ENCODE measurements at regions not wholly inside any gene's neighbourhood (a gene's known extent, or its start where the extent isn't known, plus 50 kb on each side); places are given as distances from the start of the nearest gene placed in this dataset.

DNA sequence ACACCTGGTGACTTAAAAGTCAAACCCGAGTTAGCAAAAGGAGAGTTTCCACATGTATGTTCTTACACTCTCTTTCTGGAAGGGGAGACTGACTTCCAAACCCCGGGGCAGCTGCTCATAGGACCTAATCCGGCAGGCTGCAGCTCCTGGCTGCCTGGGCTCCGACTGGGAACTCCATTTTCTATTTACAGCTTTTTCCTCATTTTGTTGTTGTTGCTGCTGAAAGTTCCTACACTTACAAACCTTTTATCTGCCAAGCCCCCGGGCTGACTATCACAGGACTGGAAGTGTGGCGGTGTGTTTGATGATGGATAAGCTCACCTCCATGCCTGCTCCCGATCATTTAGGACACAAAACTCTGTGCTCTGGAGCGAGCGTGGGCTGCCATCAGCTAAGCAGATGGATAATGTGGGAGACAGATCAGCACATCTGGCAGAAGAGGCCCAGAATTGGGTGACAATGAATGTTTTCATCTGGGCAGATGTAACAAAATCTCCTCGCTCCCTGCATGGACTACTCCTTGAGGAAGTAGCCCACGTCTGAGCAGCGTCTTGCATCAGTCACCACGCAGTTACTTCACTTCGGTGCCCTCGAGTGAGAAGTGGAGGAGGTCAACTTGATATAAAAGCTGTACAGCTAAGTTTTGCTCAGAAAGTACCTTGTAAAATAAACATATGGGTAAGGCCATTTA, 114.4 kb upstream of the COPS8 start:
- ATAC-seq (no peak), DNase-seq (no peak)
- intact Hi-C loops (cut with DNase I, micrococcal nuclease), result no loop called here
- H3K27me3 Mint-ChIP-seq, result no peaks in the 10 kb centered on the region
- H3K4me1 Mint-ChIP-seq, result peaks cover 36% of the 10 kb centered on the region
- no peak overlapping the region for H3K4me3 Mint-ChIP-seq
- H3K9me3 Mint-ChIP-seq (ENCODE audit: low read depth), result no peaks in the 10 kb centered on the region
- no peak overlapping the region for H3K27ac Mint-ChIP-seq
- no peaks in the 10 kb centered on the region for H3K36me3 Mint-ChIP-seq (ENCODE audit: low read depth)
- ChIA-PET CTCF (interaction anchor here (1.7 kb wide), 1 partner anchor 9 kb away, joined by 5 read pairs; no protein-coding TSS in a partner anchor), POLR2A (interaction anchor here (0.6 kb wide), 1 partner anchor 47 kb away, joined by 3 read pairs; no protein-coding TSS in a partner anchor)

DNA sequence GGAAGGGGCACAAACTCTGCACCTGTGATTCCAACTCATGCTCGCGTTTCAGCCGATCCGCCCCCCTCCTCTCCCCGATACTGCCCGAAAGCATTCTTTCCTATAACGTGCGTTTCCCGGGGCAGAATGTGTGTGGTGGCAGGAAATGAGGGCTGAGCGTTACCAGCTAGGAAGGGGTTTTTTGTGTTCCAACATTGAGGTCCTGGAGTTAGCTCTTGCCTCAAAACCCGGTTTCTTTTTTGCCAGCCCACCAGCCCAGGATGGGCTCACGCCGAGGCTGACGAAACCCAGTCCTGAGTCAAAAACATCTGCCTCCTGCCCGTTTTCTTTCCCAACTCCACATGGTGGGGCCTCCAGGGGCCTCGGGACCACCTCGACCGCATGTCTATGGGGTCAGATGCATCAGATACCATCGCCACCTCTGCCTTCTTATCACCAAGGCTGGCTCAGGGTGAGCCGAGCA, 113.7 kb upstream of the COPS8 start:
- no peaks in the 10 kb centered on the region for H3K9me3 Mint-ChIP-seq (ENCODE audit: low read depth)
- H3K4me3 Mint-ChIP-seq, result no peak overlapping the region
- H3K27me3 Mint-ChIP-seq, result no peaks in the 10 kb centered on the region
- H3K36me3 Mint-ChIP-seq (ENCODE audit: low read depth), result no peaks in the 10 kb centered on the region
- peaks cover 32% of the 10 kb centered on the region for H3K4me1 Mint-ChIP-seq
- ATAC-seq (no peak), DNase-seq (no peak)
- ChIA-PET POLR2A (interaction anchor here (0.6 kb wide), 1 partner anchor 47 kb away, joined by 3 read pairs; no protein-coding TSS in a partner anchor), CTCF (interaction anchor here (1.0 to 1.7 kb wide), 2 partner anchors 8 to 101 kb away, joined by 3 to 5 read pairs; no protein-coding TSS in a partner anchor)
- H3K27ac Mint-ChIP-seq, result no peak overlapping the region
- intact Hi-C loops (cut with DNase I, micrococcal nuclease), result no loop called here

DNA sequence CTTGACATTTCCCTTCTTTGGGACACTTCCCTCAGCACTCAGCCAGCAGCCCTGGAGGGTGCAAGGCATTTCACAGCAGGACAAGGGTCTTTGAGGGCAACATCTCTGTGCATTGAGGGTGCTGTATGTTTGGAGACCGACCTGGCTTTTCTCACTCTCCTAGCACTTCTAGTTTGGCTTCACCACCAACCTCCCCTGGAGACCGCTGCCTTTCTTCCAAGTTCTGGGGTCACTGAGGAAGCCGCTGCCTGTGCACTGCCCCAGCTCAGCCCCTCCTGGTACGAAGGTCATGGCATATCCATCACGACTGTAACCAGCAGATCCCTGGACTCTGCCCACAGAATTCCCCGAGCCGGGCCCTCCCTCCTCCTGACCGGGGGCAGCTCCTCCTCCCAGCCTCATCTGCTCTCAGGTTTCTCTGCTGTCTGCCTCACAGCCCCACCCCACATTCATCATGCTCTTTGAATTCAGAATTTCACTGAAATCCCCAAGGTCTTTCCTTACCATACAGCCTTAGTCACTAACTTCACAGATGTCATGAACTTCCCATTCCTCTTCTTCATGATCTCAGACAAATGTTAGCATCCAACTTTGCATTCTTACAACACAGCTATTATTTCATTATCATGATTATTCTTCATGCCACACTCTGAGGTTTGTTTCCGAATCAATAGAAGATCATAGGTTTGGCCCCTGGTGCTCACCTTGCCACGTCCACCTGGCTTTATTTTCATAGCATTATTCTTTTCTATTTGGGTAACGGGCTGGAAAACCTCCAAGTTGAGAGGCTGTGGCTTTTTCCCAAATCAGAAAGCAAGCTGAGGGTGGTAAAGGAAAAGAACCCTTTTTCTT, 113.0 kb upstream of the COPS8 start:
- Mint-ChIP-seq H3K36me3 (ENCODE audit: low read depth) (no peaks in the 10 kb centered on the region), H3K4me1 (peaks cover 26% of the 10 kb centered on the region), H3K9me3 (ENCODE audit: low read depth) (no peaks in the 10 kb centered on the region), H3K27ac (no peak overlapping the region), H3K27me3 (no peaks in the 10 kb centered on the region), H3K4me3 (no peak overlapping the region)
- ChIA-PET POLR2A (no interaction called here), CTCF (interaction anchor here (0.6 to 1.0 kb wide), 2 partner anchors 47 to 102 kb away, joined by 3 read pairs; no protein-coding TSS in a partner anchor)
- DNase-seq, result no peak
- ATAC-seq, result no peak
- intact Hi-C loops (cut with DNase I, micrococcal nuclease), result no loop called here

DNA sequence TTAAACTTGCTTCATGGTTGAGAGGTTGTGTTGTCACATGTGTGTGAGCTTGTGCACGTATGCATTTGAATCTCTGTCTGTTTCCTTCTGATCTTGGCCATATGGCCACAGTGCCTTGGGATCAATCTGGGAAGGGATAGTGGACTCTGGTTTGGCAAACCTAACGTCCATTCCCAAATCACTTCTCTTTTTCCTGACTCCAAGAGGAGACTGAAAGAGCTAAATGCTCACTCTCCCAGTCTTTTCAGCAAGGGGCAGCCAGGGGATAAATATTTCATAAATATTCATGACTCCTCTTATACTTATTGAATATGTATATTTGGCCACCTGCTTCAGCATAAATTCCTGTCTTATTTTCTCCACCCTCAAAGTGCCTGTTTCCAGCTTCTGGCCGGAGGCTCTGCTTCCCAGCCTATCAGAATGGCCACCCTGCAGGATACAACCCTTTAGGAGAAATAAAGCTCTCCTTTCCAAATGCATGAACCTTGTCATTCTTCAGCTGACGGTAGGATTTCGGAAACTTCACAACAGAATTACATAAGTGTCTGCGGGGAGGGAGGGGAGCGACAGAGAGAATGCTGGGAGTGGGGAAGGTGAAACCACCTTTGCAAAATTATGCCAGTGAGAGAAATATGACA, 112.2 kb upstream of the COPS8 start:
- DNase-seq (no peak), ATAC-seq (no peak)
- intact Hi-C loops (cut with DNase I, micrococcal nuclease), result no loop called here
- no peaks in the 10 kb centered on the region for H3K27me3 Mint-ChIP-seq
- H3K4me3 Mint-ChIP-seq, result no peak overlapping the region
- no peaks in the 10 kb centered on the region for H3K36me3 Mint-ChIP-seq (ENCODE audit: low read depth)
- H3K27ac Mint-ChIP-seq, result no peak overlapping the region
- no peaks in the 10 kb centered on the region for H3K9me3 Mint-ChIP-seq (ENCODE audit: low read depth)
- ChIA-PET POLR2A (no interaction called here), CTCF (interaction anchor here (0.6 kb wide), 1 partner anchor 48 kb away, joined by 3 read pairs; no protein-coding TSS in a partner anchor)
- peaks cover 19% of the 10 kb centered on the region for H3K4me1 Mint-ChIP-seq

DNA sequence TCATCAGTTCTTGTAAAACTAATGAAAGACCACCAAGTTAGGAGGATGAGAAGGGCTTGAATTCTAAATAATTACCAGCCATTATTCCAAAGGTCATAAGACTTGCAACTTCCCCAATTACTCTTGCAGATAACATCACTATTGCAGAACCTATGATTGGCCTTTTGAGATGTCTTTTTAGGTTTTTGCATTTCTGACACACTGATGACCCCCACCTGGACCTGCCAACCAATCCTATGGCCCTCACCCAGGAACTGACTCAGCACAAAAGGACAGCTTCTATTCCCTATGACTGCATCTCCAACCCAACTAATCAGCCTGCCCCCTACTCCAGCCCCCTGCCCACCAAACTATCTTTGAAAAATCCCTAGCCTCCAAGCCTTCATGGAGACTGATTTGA, 111.5 kb upstream of the COPS8 start:
- Mint-ChIP-seq H3K4me1 (peaks cover 12% of the 10 kb centered on the region), H3K9me3 (ENCODE audit: low read depth) (no peaks in the 10 kb centered on the region), H3K27ac (no peak overlapping the region), H3K4me3 (no peak overlapping the region), H3K36me3 (ENCODE audit: low read depth) (no peaks in the 10 kb centered on the region), H3K27me3 (no peaks in the 10 kb centered on the region)
- ChIA-PET CTCF (no interaction called here), POLR2A (no interaction called here)
- ATAC-seq (no peak), DNase-seq (no peak)
- intact Hi-C loops (cut with DNase I, micrococcal nuclease), result no loop called here

DNA sequence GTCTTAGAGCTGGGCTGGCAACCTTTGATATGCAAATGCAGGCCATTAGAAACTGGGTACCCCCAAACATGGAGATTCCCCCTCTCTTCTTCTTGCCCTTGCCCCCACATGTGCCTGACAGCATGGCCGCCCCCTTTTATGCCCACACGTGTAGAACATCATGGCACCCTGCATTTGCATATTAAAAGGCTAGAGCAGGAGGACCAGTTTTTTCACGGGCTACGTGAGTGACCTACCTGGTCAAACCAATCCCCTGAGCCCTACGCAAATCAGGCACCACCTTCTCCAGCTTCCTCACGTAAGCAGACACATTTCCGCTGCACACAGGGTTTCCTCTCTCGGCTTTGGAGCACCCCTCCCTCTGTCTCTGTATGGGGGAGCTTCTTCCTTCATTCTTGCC, 110.9 kb upstream of the COPS8 start:
- H3K4me1 Mint-ChIP-seq, result peaks cover 6% of the 10 kb centered on the region
- no peak overlapping the region for H3K27ac Mint-ChIP-seq
- H3K36me3 Mint-ChIP-seq (ENCODE audit: low read depth), result no peaks in the 10 kb centered on the region
- POLR2A ChIA-PET, result no interaction called here
- ATAC-seq, result no peak
- H3K4me3 Mint-ChIP-seq, result no peak overlapping the region
- H3K9me3 Mint-ChIP-seq (ENCODE audit: low read depth), result no peaks in the 10 kb centered on the region
- intact Hi-C loops (cut with DNase I, micrococcal nuclease), result no loop called here
- H3K27me3 Mint-ChIP-seq, result no peaks in the 10 kb centered on the region
- CTCF ChIA-PET, result no interaction called here
- no peak for DNase-seq

DNA sequence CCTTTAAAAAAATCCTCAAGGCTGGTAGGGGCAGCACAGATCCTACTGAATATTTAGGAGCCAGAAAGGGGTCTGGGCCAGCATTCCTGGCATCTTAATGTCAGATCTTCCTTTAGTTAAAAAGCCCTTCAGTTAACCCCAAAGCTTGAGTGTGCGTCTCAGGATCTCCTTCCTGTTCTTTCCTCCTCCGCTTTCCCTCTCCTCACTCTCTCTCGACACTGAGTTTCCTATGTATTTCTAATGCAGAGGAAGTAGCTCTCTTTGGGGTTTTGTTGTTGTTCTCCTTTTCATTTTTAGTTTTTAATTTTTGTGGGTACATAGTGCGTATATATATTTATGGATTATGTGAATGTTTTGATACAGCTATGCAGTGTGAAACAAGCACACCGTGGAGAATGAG, 109.9 kb upstream of the COPS8 start:
- Mint-ChIP-seq H3K27ac (no peak overlapping the region), H3K4me1 (no peaks in the 10 kb centered on the region), H3K27me3 (no peaks in the 10 kb centered on the region), H3K4me3 (no peak overlapping the region), H3K9me3 (ENCODE audit: low read depth) (no peaks in the 10 kb centered on the region), H3K36me3 (ENCODE audit: low read depth) (no peaks in the 10 kb centered on the region)
- intact Hi-C loops (cut with DNase I, micrococcal nuclease), result no loop called here
- ChIA-PET CTCF (no interaction called here), POLR2A (no interaction called here)
- ATAC-seq (no peak), DNase-seq (no peak)

DNA sequence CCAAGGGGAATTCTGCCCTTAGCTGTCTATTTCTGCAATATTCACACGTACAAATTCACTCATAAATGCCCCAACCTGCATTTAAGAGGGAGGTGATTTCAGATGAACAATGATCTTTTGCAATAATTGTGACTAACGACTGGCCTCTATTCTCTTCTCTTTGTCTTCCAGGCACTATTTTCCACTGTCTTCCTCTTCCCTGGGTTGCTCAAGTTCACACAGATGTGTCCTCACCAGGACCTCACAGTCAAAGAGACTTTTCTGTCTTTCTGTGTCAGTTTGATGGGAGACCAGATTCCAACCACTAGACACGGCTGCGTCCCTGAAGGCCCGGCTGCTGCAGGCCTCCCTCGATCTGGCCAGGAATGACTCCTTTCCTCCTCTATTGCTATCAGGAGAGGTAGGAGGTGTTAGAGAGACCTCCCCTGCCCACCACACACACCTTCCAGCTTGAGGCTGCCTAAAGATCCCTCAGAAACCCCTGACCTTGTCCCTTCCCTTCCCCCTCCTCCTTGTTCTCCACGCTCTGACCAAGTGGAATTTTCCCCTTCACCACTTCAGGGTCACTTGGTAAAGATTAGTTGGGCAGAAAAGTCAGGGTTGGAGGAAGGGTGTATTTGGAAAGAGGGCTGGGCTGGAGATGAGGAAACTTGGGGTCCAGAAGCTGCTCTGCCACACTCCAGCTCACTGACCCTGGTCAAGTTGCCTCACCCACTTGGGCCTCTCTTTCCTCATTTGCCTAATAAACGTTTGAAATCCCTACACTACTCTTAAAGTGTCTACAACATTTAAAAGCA, 109.2 kb upstream of the COPS8 start:
- Mint-ChIP-seq H3K4me3 (no peak overlapping the region), H3K27me3 (no peaks in the 10 kb centered on the region), H3K9me3 (ENCODE audit: low read depth) (no peaks in the 10 kb centered on the region), H3K27ac (no peak overlapping the region), H3K4me1 (no peaks in the 10 kb centered on the region), H3K36me3 (ENCODE audit: low read depth) (no peaks in the 10 kb centered on the region)
- DNase-seq, result no peak
- ChIA-PET CTCF (no interaction called here), POLR2A (no interaction called here)
- ATAC-seq, result no peak
- intact Hi-C loops (cut with DNase I, micrococcal nuclease), result no loop called here

DNA sequence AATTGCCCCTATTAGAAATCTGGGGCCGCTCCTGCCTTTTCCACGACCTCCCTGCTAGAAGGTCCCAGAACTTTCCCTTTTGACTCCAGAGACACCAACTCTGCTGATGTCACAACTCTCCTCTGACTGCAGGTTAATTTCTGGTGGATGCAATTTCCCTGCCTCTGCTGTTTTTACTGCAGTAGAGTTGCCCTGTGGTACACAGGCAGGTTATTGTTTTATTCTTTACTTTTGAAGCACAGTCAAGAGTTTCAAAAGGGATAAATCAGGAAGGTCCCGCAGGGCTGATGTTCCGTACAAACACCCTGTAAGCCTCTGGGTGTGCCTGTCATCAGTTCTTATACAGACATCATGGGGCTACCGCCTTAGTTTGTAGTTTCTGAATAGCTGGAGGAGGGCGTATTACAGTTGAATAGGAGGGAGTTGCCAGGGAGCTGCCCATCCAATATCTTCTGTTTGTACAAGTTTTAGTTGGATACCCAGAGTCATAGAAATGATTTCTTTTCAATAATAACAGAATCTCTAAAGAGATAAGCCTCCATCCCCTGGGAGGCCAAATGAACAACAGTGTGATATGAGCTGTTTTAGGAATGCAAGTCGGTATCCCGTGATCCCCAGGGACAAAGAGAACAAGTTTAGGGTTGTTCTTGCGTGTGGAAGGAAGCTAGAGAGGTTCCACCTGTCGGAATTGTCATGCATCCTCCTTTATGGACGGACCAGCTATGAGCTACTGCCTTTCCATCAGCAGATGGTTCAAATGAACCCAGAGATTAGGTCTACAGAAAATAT, 108.4 kb upstream of the COPS8 start:
- DNase-seq (no peak), ATAC-seq (no peak)
- H3K9me3 Mint-ChIP-seq (ENCODE audit: low read depth), result no peaks in the 10 kb centered on the region
- POLR2A ChIA-PET, result no interaction called here
- CTCF ChIA-PET, result interaction anchor here (0.6 to 1.2 kb wide), 2 partner anchors 12 to 274 kb away, joined by 3 read pairs; no protein-coding TSS in a partner anchor
- H3K27me3 Mint-ChIP-seq, result no peaks in the 10 kb centered on the region
- H3K4me3 Mint-ChIP-seq, result no peak overlapping the region
- intact Hi-C loops (cut with DNase I, micrococcal nuclease), result no loop called here
- H3K36me3 Mint-ChIP-seq (ENCODE audit: low read depth), result no peaks in the 10 kb centered on the region
- H3K27ac Mint-ChIP-seq, result no peak overlapping the region
- H3K4me1 Mint-ChIP-seq, result no peaks in the 10 kb centered on the region

DNA sequence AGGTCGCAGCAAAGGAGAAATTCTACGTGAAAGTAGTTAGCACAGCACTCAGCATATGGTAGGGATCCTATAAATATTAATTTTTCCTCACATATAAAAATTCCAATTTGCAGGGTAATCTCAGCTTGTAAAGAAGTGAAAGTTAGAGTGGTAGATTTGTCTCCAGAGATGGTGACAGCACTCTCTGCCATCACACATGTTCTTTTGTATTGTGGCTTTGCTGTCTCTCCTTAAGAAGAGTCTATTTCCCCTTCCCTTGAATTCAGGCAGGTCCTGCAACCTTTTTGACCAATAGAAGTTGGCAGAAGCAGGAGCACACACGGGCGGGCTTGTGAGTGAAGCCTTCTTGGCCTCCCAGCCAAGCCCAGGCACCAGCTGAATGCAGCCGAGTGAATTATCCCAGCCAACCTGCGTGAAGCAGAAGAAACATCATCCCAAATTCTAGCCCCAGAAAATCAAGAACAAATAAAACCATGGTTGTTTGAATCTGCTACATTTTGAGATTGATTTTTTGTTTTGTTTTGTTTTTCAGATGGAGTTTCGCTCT, 107.8 kb upstream of the COPS8 start:
- ATAC-seq (no peak), DNase-seq (no peak)
- H3K36me3 Mint-ChIP-seq (ENCODE audit: low read depth), result no peaks in the 10 kb centered on the region
- H3K4me3 Mint-ChIP-seq, result no peak overlapping the region
- CTCF ChIA-PET, result interaction anchor here (0.6 to 1.2 kb wide), 2 partner anchors 13 to 275 kb away, joined by 3 read pairs; no protein-coding TSS in a partner anchor
- H3K9me3 Mint-ChIP-seq (ENCODE audit: low read depth), result peaks cover 5% of the 10 kb centered on the region
- H3K27ac Mint-ChIP-seq, result no peak overlapping the region
- POLR2A ChIA-PET, result no interaction called here
- H3K4me1 Mint-ChIP-seq, result no peaks in the 10 kb centered on the region
- intact Hi-C loops (cut with DNase I, micrococcal nuclease), result no loop called here
- H3K27me3 Mint-ChIP-seq, result no peaks in the 10 kb centered on the region

All from activated CD4-positive, alpha-beta T cell treated with anti-CD3 and anti-CD28 coated beads for 36 hours (primary cell).